A549 (cell line): ENCODE measurements at regions not wholly inside any gene's neighbourhood (a gene's known extent, or its start where the extent isn't known, plus 50 kb on each side); places are given as distances from the start of the nearest gene placed in this dataset.
A peak's percentile ranks its signal among the peaks of the same experiment; 100 is the strongest.

Source experiments
- ATAC-seq, 2 experiments: fragments of 200-7000 bp in 1 of 2; fragments of >200 bp in 1 of 2; cut with Nextera tagmentation in 1 of 2; cut with Tn5 transposase in 1 of 2; 3 replicates each; pipeline versions ENCODE4 v1.8.0 to v1.9.1; 2018 to 2020; ENCODE audit warnings: mild to moderate bottlenecking in 1 of 2, moderate library complexity in 1 of 2
- CTCF ChIA-PET: fragments of 300-600 bp; sonication (Branson Sonifier 250); formaldehyde crosslinking; extraction: SDS; loops from one replicate; lab custom pipeline; 2021; ENCODE audit warnings: antibody characterized with exemption, inconsistent platforms; lab: Yijun Ruan, JAX
- POLR2A ChIA-PET: fragments of 350-600 bp; formaldehyde crosslinking; extraction: SDS; loops from one replicate; lab custom pipeline; 2021; ENCODE audit warnings: antibody characterized with exemption, inconsistent platforms; lab: Yijun Ruan, JAX
- DNase-seq, 2 experiments: peaks; one replicate each; pipeline versions ENCODE4 v3.0.0 to v3.0.0-alpha.2; 2011 to 2016; ENCODE audit warnings: low read depth in 1 of 2, low spot score in 1 of 2
- FAIRE-seq: peaks from 2 replicates; lab custom pipeline; 2011; peaks lifted over from hg19 to GRCh38; lab: Jason Lieb, UNC
- H3K27ac ChIP-seq, 2 experiments: fragments of >200 bp; sonication (Bioruptor Twin); formaldehyde crosslinking; 3 replicates each; pipeline ENCODE4 v1.5.1; 2016 to 2017
- H3K4me1 ChIP-seq: fragments of >200 bp; sonication (Bioruptor Twin); formaldehyde crosslinking; 3 replicates; pipeline ENCODE4 v1.6.1; 2016
- H3K4me2 ChIP-seq: fragments of >200 bp; sonication (Bioruptor Twin); formaldehyde crosslinking; 3 replicates; pipeline ENCODE4 v1.6.1; 2016
- H3K4me3 ChIP-seq: fragments of >200 bp; sonication (Bioruptor Twin); formaldehyde crosslinking; 3 replicates; pipeline ENCODE4 v1.5.1; 2016
- H3K9me3 ChIP-seq: fragments of >200 bp; sonication (Bioruptor Twin); formaldehyde crosslinking; 3 replicates; pipeline ENCODE4 v1.6.1; 2016
- CBX8 ChIP-seq: fragments of 200-600 bp; sonication (generic); IDR thresholded peaks from 2 replicates; pipeline ENCODE4 v1.6.1; 2016
- CEBPB ChIP-seq, 2 experiments: fragments of >200 bp in 1 of 2; sonication (Bioruptor Twin) in 1 of 2; formaldehyde crosslinking in 1 of 2; IDR thresholded peaks; 2 replicates each; pipeline ENCODE4 v1.6.1; 2012 to 2016
- CHD4 ChIP-seq: fragments of 200-600 bp; sonication (generic); IDR thresholded peaks from 2 replicates; pipeline ENCODE4 v1.6.1; 2016; ENCODE audit warnings: antibody characterized with exemption, mild to moderate bottlenecking, borderline replicate concordance
- ESRRA ChIP-seq: fragments of 150-350 bp; IDR thresholded peaks from 2 replicates; pipeline ENCODE4 v1.6.1; 2014; ENCODE audit warnings: mild to moderate bottlenecking, low read length, borderline replicate concordance
- KDM1A ChIP-seq: fragments of 200-600 bp; sonication (generic); IDR thresholded peaks from 2 replicates; pipeline ENCODE4 v1.6.1; 2016; ENCODE audit warnings: low read depth, mild to moderate bottlenecking
- MAFK ChIP-seq: fragments of 450-650 bp; IDR thresholded peaks from 2 replicates; pipeline ENCODE4 v1.6.1; 2014; ENCODE audit not compliant: partially characterized antibody
- MYC ChIP-seq: IDR thresholded peaks from 2 replicates; pipeline ENCODE4 v1.6.1; 2012; ENCODE audit warnings: mild to moderate bottlenecking, inconsistent platforms, low read length, improper control_type of control experiment, borderline replicate concordance
- POLR2AphosphoS2 ChIP-seq: conservative IDR thresholded peaks from 2 replicates; pipeline ENCODE4 v1.6.1; 2012; ENCODE audit warnings: low read length, improper control_type of control experiment, inconsistent platforms
- USF2 ChIP-seq: fragments of 450-650 bp; IDR thresholded peaks from 2 replicates; pipeline ENCODE4 v1.6.1; 2014; ENCODE audit warnings: antibody characterized with exemption
- WGBS: methylation state at CpG from one replicate; pipeline ENCODE4 v1.1.6; 2017; ENCODE audit errors: missing lambda C conversion rate; 5-methylcytosine and 5-hydroxymethylcytosine counted together

- Histone ChIP-seq H3K4me2 (no peak overlapping the region), H3K9me3 (no peaks in the 10 kb centered on the region), H3K4me3 (no peak overlapping the region), H3K4me1 (no peaks in the 10 kb centered on the region), H3K27ac (no peak overlapping the region)
- WGBS: 9% methylated on average over 2 of the region's 2 CpGs
- POLR2A ChIA-PET: no interaction called here
- no peak for TF ChIP-seq CEBPB (IDR thresholded peaks at IDR 0.05)
- TF ChIP-seq CHD4: no peak
- TF ChIP-seq KDM1A: no peak
- TF ChIP-seq USF2: no peak
- TF ChIP-seq ESRRA: no peak
- no peak for TF ChIP-seq MYC
- CTCF ChIA-PET: no interaction called here
- no peak for DNase-seq
- FAIRE-seq: no peak
- no peak for ATAC-seq
Observed at GRCh38 chrY:22301815-22302214, 101.4 kb upstream of the RBMY1J start.

- no peak overlapping the region for H3K4me2 ChIP-seq
- no peaks in the 10 kb centered on the region for H3K9me3 ChIP-seq
- DNase-seq: no peak
- no peak overlapping the region for H3K27ac ChIP-seq
- no peak overlapping the region for H3K4me3 ChIP-seq
- TF ChIP-seq POLR2AphosphoS2 (no peak), CBX8 (no peak), MYC (no peak), MAFK (peak; percentile 42)
- CTCF ChIA-PET: no interaction called here
- POLR2A ChIA-PET: no interaction called here
- H3K4me1 ChIP-seq: no peaks in the 10 kb centered on the region
- no peak for ATAC-seq
- FAIRE-seq: no peak
Observed at GRCh38 chrY:22262758-22263157, 80.0 kb upstream of the RBMY1F start.
